ENCODE measurements at regions not wholly inside any gene's neighbourhood (a gene's known extent, or its start where the extent isn't known, plus 50 kb on each side); places are given as distances from the start of the nearest gene placed in this dataset.

- Histone ChIP-seq H3K4me1 (ENCODE audit: control insufficient read depth, insufficient read depth, low read length) (no peaks in the 10 kb centered on the region), H3K9me3 (ENCODE audit: control insufficient read depth in 2 of 2, low read length in 2 of 2) (no peaks in the 10 kb centered on the region), H3K27me3 (ENCODE audit: control insufficient read depth in 1 of 2, insufficient read depth in 2 of 2, low read length in 2 of 2) (peaks cover 2 to 16% of the 10 kb centered on the region in 2 donors), H3K27ac (ENCODE audit: low read length) (no peak overlapping the region), H3K4me3 (ENCODE audit: low read length in 2 of 2) (no peak overlapping the region), H3K36me3 (ENCODE audit: control insufficient read depth in 2 of 2, insufficient read depth in 2 of 2, low read length in 2 of 2) (no peaks in the 10 kb centered on the region), H3K9ac (ENCODE audit: low read length in 2 of 2) (no peak overlapping the region)
These were observed 165.6 kb downstream of the TRIM27 start for GRCh38 chr6:28758046-28758817.

- H3K27ac ChIP-seq (ENCODE audit: low read length) = no peak overlapping the region
- no peaks in the 10 kb centered on the region for H3K4me1 ChIP-seq (ENCODE audit: control insufficient read depth, insufficient read depth, low read length)
- no peak overlapping the region for H3K9ac ChIP-seq (ENCODE audit: low read length in 2 of 2)
- H3K27me3 ChIP-seq (ENCODE audit: control insufficient read depth in 1 of 2, insufficient read depth in 2 of 2, low read length in 2 of 2) = peaks cover 2 to 16% of the 10 kb centered on the region in 2 donors
- no peak overlapping the region for H3K4me3 ChIP-seq (ENCODE audit: low read length in 2 of 2)
- no peaks in the 10 kb centered on the region for H3K36me3 ChIP-seq (ENCODE audit: control insufficient read depth in 2 of 2, insufficient read depth in 2 of 2, low read length in 2 of 2)
- no peaks in the 10 kb centered on the region for H3K9me3 ChIP-seq (ENCODE audit: control insufficient read depth in 2 of 2, low read length in 2 of 2)
These were observed 165.0 kb downstream of the TRIM27 start for GRCh38 chr6:28758818-28759235.

GRCh38 chr6:28764014-28764723 is 159.6 kb downstream of the TRIM27 start:
- no peak overlapping the region for H3K27ac ChIP-seq (ENCODE audit: low read length)
- peaks cover 4 to 6% of the 10 kb centered on the region in 2 donors for H3K9me3 ChIP-seq (ENCODE audit: control insufficient read depth in 2 of 2, low read length in 2 of 2)
- H3K27me3 ChIP-seq (ENCODE audit: control insufficient read depth in 1 of 2, insufficient read depth in 2 of 2, low read length in 2 of 2) = peaks cover 27 to 49% of the 10 kb centered on the region in 2 donors
- no peak overlapping the region for H3K9ac ChIP-seq (ENCODE audit: low read length in 2 of 2)
- no peaks in the 10 kb centered on the region for H3K36me3 ChIP-seq (ENCODE audit: control insufficient read depth in 2 of 2, insufficient read depth in 2 of 2, low read length in 2 of 2)
- no peak overlapping the region for H3K4me3 ChIP-seq (ENCODE audit: low read length in 2 of 2)
- H3K4me1 ChIP-seq (ENCODE audit: control insufficient read depth, insufficient read depth, low read length) = no peaks in the 10 kb centered on the region

- Histone ChIP-seq H3K36me3 (ENCODE audit: control insufficient read depth in 2 of 2, insufficient read depth in 2 of 2, low read length in 2 of 2) (no peaks in the 10 kb centered on the region), H3K9me3 (ENCODE audit: control insufficient read depth in 2 of 2, low read length in 2 of 2) (peaks cover 4 to 6% of the 10 kb centered on the region in 2 donors), H3K4me3 (ENCODE audit: low read length in 2 of 2) (no peak overlapping the region), H3K4me1 (ENCODE audit: control insufficient read depth, insufficient read depth, low read length) (no peaks in the 10 kb centered on the region), H3K27me3 (ENCODE audit: control insufficient read depth in 1 of 2, insufficient read depth in 2 of 2, low read length in 2 of 2) (peaks cover 31 to 54% of the 10 kb centered on the region in 2 donors), H3K27ac (ENCODE audit: low read length) (no peak overlapping the region), H3K9ac (ENCODE audit: low read length in 2 of 2) (no peak overlapping the region)
These were observed 159.0 kb downstream of the TRIM27 start for GRCh38 chr6:28764761-28765282.

- peaks cover 42 to 66% of the 10 kb centered on the region in 2 donors for H3K27me3 ChIP-seq (ENCODE audit: control insufficient read depth in 1 of 2, insufficient read depth in 2 of 2, low read length in 2 of 2)
These were observed 157.8 kb downstream of the TRIM27 start for GRCh38 chr6:28765978-28766351.

GRCh38 chr6:28766426-28766825 is 157.4 kb downstream of the TRIM27 start:
- no peak overlapping the region for H3K9ac ChIP-seq (ENCODE audit: low read length in 2 of 2)
- H3K4me3 ChIP-seq (ENCODE audit: low read length in 2 of 2) = no peak overlapping the region
- peaks cover 46 to 70% of the 10 kb centered on the region in 2 donors for H3K27me3 ChIP-seq (ENCODE audit: control insufficient read depth in 1 of 2, insufficient read depth in 2 of 2, low read length in 2 of 2)
- H3K36me3 ChIP-seq (ENCODE audit: control insufficient read depth in 2 of 2, insufficient read depth in 2 of 2, low read length in 2 of 2) = no peaks in the 10 kb centered on the region
- no peak overlapping the region for H3K27ac ChIP-seq (ENCODE audit: low read length)
- H3K9me3 ChIP-seq (ENCODE audit: control insufficient read depth in 2 of 2, low read length in 2 of 2) = peaks cover 4 to 10% of the 10 kb centered on the region in 2 donors
- no peaks in the 10 kb centered on the region for H3K4me1 ChIP-seq (ENCODE audit: control insufficient read depth, insufficient read depth, low read length)

More at GRCh38 chr6:28765978-28766351, 157.8 kb downstream of the TRIM27 start:
- Histone ChIP-seq H3K9me3 (ENCODE audit: control insufficient read depth in 2 of 2, low read length in 2 of 2) (peaks cover 4 to 6% of the 10 kb centered on the region in 2 donors), H3K27ac (ENCODE audit: low read length) (no peak overlapping the region), H3K36me3 (ENCODE audit: control insufficient read depth in 2 of 2, insufficient read depth in 2 of 2, low read length in 2 of 2) (no peaks in the 10 kb centered on the region), H3K4me1 (ENCODE audit: control insufficient read depth, insufficient read depth, low read length) (no peaks in the 10 kb centered on the region), H3K9ac (ENCODE audit: low read length in 2 of 2) (no peak overlapping the region), H3K4me3 (ENCODE audit: low read length in 2 of 2) (no peak overlapping the region)

- H3K36me3 ChIP-seq (ENCODE audit: control insufficient read depth in 2 of 2, insufficient read depth in 2 of 2, low read length in 2 of 2) = no peaks in the 10 kb centered on the region
- no peaks in the 10 kb centered on the region for H3K4me1 ChIP-seq (ENCODE audit: control insufficient read depth, insufficient read depth, low read length)
- H3K9ac ChIP-seq (ENCODE audit: low read length in 2 of 2) = no peak overlapping the region
- H3K9me3 ChIP-seq (ENCODE audit: control insufficient read depth in 2 of 2, low read length in 2 of 2) = peaks cover 4 to 11% of the 10 kb centered on the region in 2 donors
- peaks cover 52 to 75% of the 10 kb centered on the region in 2 donors for H3K27me3 ChIP-seq (ENCODE audit: control insufficient read depth in 1 of 2, insufficient read depth in 2 of 2, low read length in 2 of 2)
- no peak overlapping the region for H3K4me3 ChIP-seq (ENCODE audit: low read length in 2 of 2)
- no peak overlapping the region for H3K27ac ChIP-seq (ENCODE audit: low read length)
These were observed 156.7 kb downstream of the TRIM27 start for GRCh38 chr6:28767133-28767532.

GRCh38 chr6:28767691-28768090 is 156.1 kb downstream of the TRIM27 start:
- Histone ChIP-seq H3K4me1 (ENCODE audit: control insufficient read depth, insufficient read depth, low read length) (no peaks in the 10 kb centered on the region), H3K36me3 (ENCODE audit: control insufficient read depth in 2 of 2, insufficient read depth in 2 of 2, low read length in 2 of 2) (no peaks in the 10 kb centered on the region), H3K4me3 (ENCODE audit: low read length in 2 of 2) (no peak overlapping the region), H3K27me3 (ENCODE audit: control insufficient read depth in 1 of 2, insufficient read depth in 2 of 2, low read length in 2 of 2) (peaks cover 55 to 78% of the 10 kb centered on the region in 2 donors), H3K9ac (ENCODE audit: low read length in 2 of 2) (no peak overlapping the region), H3K9me3 (ENCODE audit: control insufficient read depth in 2 of 2, low read length in 2 of 2) (peaks cover 4 to 11% of the 10 kb centered on the region in 2 donors), H3K27ac (ENCODE audit: low read length) (no peak overlapping the region)

GRCh38 chr6:28768187-28768913 is 155.4 kb downstream of the TRIM27 start:
- peaks cover 62 to 84% of the 10 kb centered on the region in 2 donors for H3K27me3 ChIP-seq (ENCODE audit: control insufficient read depth in 1 of 2, insufficient read depth in 2 of 2, low read length in 2 of 2)
- H3K36me3 ChIP-seq (ENCODE audit: control insufficient read depth in 2 of 2, insufficient read depth in 2 of 2, low read length in 2 of 2) = no peaks in the 10 kb centered on the region
- H3K9me3 ChIP-seq (ENCODE audit: control insufficient read depth in 2 of 2, low read length in 2 of 2) = peaks cover 4 to 11% of the 10 kb centered on the region in 2 donors
- H3K9ac ChIP-seq (ENCODE audit: low read length in 2 of 2) = no peak overlapping the region
- H3K4me1 ChIP-seq (ENCODE audit: control insufficient read depth, insufficient read depth, low read length) = peaks cover 7% of the 10 kb centered on the region
- no peak overlapping the region for H3K27ac ChIP-seq (ENCODE audit: low read length)
- no peak overlapping the region for H3K4me3 ChIP-seq (ENCODE audit: low read length in 2 of 2)

GRCh38 chr6:28769626-28770402 is 154.0 kb downstream of the TRIM27 start:
- Histone ChIP-seq H3K4me1 (ENCODE audit: control insufficient read depth, insufficient read depth, low read length) (peaks cover 7% of the 10 kb centered on the region), H3K27me3 (ENCODE audit: control insufficient read depth in 1 of 2, insufficient read depth in 2 of 2, low read length in 2 of 2) (peaks cover 74 to 88% of the 10 kb centered on the region in 2 donors), H3K36me3 (ENCODE audit: control insufficient read depth in 2 of 2, insufficient read depth in 2 of 2, low read length in 2 of 2) (no peaks in the 10 kb centered on the region), H3K4me3 (ENCODE audit: low read length in 2 of 2) (no peak overlapping the region), H3K27ac (ENCODE audit: low read length) (no peak overlapping the region), H3K9ac (ENCODE audit: low read length in 2 of 2) (no peak overlapping the region), H3K9me3 (ENCODE audit: control insufficient read depth in 2 of 2, low read length in 2 of 2) (peaks cover 0 to 11% of the 10 kb centered on the region in 2 donors)
